UCSD-AML1 (cell line): ENCODE measurements at regions not wholly inside any gene's neighbourhood (a gene's known extent, or its start where the extent isn't known, plus 50 kb on each side); places are given as distances from the start of the nearest gene placed in this dataset.

Experiments
- DNase-seq: peaks from one replicate; lab custom pipeline; 2025; ENCODE audit not compliant: unreplicated experiment; lab: John Stamatoyannopoulos, UW

DNA sequence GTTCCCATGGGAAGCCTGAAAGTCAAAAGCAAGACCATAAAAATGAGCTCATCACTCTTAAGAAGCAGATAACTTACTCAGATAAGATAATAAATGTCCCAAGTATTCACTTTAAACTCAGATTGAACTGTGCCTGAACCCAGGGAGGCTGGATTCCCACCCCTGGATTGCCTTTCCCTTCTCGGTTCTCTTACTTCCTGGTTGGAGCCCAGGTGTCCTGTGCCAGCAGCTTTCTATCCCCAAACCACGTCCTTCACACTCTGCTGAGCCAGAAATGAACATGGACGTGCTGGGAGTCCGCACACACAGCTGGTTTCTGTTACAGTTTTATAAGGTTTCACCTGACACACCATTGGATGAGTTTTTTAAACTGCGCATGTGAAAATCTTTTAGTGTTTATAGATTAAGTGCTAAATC, 636.2 kb upstream of the IGFBP3 start:
- no peak for DNase-seq

GRCh38 chr7:46554688-46555422, 633.8 kb upstream of the IGFBP3 start:
- no peak for DNase-seq

- no peak for DNase-seq
Observed at GRCh38 chr7:46551603-46552002, 630.5 kb upstream of the IGFBP3 start.

- DNase-seq, result no peak
Observed at GRCh38 chr7:46550864-46551263, 629.8 kb upstream of the IGFBP3 start.

DNA sequence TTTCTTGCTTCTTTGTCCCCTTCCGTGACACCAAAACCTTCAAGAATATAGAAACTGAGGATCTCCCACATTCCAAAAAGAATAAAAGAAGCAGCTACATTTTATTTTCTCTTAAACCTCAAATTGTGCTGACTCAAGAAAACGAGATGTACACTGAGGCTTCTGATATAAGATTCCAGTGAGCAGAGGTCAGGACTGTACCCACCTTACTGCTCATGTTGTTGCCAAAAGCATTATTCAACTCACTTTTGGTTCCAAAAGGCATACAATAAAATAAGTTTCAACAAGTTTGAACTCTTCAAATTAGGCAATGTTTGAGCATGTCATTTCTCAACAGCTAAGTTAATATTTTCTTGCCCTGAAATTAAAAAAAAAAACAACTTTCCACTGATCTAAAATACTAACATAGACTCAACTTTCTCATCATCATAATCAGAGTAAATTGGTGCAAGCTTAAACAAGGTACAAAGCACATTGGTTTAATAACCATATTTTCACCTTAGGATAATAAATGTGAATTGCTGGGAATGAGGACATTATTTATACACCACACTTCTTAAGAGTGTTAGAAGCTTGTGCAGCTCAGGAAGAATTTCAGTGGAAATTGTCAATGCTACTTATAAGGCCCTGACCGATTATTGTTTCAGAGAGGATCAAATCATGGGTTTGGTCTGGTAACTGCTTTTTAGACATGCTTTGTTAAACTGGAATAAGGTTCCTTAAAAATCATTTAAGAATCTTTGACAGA, 629.0 kb upstream of the IGFBP3 start:
- DNase-seq, result no peak

DNA sequence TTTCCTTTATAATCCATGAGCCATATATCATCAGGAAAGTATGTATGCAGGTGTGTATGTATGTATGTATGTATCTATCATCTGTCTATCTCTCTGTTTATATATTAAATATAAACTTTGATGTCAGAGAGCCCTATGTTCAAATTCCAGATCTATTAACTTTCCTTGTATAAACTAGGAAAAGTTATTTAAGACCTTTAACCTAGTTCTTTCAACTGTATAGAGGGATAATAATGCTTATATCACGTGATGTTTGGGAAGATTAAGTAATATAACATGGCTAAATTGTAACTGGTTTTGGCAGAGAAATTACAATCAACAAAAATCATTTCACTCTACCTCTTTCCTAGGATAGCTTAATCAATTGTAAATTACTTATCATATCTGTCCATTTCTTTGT, 628.3 kb upstream of the IGFBP3 start:
- DNase-seq, result no peak

GRCh38 chr7:46547044-46547443, 626.0 kb upstream of the IGFBP3 start:
- DNase-seq, result no peak

DNA sequence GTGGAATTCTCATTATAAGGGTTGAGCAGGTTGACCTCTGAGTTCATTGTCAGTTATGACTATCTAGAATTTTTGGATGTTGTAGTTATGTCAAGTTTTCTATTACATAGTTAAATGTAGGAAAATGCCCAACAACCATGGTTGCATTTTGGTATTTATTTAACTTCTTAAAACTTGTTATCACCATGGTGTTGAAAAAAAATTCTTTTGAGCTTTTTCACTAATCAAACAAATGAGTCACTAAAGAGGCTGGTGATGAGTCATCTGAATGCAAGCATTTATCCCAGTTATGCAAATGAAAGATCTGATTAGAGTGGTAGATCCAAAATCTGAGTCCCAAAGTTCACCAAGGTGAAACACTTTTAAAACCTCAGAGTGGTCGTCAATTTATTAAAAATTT, 624.7 kb upstream of the IGFBP3 start:
- no peak for DNase-seq

DNA sequence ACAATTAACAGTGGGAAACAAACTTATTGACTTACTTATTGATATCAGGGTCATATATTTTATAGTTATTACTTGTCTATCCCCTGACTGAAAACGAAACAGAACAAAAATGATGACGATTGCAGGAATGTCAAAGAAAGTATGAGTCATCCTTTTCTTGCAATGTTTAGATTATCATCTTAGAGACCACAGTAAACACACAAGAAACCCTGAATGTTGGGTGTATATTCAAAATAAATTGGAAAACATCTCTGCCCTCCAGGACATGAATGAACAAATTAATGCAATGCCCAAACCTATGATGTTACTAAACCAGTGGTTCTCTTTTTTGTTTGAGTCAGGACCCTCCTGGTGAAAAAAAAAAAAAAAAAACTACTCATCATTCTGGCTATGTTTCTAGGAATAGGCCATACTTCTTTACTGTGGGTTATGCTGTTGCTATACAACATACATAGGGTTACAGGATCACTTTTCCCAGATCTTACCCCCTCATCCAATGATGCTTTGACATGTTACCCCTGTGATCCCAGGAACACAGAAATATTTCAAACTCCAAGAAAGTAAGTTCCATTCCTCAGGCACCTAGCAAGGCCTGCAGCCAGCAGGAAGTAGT, 623.4 kb upstream of the IGFBP3 start:
- DNase-seq, result no peak

DNA sequence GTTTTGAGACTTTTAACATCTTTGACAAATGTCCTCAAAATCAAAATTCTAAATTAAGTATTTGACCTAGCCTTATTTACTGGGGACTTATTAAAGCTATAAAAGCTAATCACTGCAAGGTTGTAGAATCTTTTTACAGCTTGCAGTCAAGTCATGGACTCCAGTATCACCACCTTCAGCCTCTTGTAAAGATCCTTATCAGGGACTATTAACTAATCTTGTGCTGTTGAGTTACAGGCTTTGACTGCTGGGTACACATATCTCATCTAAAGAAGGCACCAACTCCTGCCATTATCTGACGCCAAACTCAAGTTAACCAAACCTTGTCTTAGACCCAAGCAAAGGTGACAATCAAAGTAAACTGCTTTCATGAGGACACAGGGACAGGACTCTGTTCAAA, 621.0 kb upstream of the IGFBP3 start:
- DNase-seq, result no peak

GRCh38 chr7:46539892-46540483, 618.9 kb upstream of the IGFBP3 start:
- DNase-seq, result no peak

DNA sequence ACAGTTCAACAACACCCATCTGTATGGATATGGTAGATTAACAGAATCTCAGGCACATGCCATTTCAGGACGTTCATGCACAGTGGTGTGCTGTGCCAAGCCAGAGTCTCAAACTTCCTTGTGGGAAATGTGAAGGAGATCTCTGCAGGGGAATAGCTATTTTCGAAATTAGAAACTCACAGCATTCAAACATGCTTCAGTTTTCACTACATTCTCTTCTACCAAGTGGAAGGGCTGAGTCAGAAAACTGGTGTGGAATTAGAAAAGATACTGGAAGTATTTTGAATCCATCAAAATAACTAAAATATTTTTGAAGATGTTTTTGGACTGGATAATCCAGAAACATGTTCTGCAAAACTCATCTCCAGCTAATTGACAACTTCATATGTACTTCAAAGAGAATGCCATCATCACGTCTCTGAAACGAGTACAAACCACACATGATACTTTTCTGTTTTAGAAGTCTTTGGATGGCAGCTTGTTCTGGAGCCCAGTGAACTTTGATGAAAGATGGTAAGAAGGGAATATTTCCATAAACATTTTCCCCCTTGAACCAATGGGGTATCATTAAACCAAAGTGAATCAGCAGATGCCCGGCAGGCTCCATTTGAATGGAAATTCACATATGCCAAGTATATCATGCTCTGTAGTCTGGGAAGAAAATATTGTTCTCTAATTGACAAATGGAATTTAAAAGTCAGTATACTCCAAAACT, 616.3 kb upstream of the IGFBP3 start:
- DNase-seq, result no peak

DNA sequence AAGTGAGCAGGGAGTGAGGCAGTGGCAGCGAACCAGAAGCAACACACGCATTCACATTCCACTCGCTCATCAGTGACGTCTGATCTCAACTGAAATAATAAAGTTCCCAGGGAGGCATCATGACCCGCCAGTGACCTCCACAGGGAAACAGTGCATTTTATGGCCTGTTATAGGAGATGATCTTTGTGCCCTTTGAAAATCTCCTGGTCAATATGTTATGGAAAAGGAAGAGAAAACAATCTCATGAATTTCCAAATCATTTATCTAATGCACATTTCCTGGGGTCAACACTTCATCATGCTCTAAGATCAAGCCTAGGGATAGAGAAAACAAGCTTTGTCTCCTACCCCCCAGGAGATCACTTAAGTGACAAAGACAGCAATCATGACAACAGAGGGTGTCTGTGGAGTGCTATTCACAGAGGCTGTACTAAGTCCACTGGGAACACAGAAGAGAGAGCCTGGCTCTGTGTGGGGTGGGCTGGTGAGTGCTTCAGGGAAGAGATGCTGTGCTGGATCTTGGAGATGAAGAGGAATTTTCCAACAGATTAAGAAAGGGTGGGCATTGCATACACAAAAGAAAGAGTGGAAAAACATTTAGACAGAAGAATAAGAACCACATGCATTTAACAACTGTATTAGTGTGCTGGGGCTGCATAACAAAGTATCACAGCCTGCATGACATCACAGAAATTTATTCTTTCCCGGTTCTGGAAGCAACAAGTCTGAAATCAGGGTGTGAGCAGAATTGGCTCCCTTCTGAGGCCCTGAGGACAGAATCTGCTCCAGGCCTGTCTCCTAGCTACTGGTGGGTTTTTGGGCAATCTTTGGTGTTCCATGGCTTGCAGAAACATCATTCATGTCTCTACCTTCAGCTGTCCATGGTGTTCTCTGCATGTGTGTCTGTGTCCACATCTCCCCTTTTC, 613.9 kb upstream of the IGFBP3 start:
- no peak for DNase-seq

DNA sequence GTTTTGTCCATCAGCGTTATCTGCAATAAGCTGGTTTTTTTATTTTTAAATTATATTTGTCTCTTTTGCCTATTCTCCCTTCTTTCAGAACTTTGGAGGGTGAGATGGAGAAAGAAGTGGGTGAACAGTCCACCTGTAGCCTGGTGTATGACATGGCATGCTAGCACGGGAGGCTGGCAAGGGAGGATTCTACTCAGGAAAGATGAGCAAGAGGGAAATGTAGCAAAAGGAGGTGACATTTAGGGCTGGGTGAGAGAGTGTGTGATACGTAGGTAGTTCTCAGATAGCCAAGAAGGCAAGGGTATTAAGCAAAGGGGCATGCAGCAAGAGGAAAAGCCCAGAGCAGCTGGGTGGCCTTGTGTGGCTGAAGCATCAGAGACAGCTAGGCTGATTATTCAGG, 612.9 kb upstream of the IGFBP3 start:
- no peak for DNase-seq

DNA sequence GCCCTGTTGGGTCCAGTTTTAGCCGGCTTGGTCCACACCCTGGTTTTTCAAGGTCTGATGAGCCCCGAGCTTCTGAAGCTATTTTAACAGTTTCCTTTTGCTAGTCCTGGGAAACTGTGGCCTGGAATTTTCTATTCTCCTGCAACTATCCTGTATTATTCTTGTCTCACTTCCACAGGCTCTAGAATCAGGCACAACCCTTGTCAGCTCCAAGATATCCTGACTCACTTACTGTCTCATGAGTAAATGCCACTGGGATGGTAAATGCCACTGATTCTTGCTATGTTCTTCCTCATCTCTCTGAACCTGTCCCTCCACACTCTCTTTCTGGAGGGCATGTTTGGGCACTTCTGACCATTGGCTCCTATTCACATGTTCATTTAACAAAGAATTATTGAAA, 611.5 kb upstream of the IGFBP3 start:
- DNase-seq, result no peak

DNA sequence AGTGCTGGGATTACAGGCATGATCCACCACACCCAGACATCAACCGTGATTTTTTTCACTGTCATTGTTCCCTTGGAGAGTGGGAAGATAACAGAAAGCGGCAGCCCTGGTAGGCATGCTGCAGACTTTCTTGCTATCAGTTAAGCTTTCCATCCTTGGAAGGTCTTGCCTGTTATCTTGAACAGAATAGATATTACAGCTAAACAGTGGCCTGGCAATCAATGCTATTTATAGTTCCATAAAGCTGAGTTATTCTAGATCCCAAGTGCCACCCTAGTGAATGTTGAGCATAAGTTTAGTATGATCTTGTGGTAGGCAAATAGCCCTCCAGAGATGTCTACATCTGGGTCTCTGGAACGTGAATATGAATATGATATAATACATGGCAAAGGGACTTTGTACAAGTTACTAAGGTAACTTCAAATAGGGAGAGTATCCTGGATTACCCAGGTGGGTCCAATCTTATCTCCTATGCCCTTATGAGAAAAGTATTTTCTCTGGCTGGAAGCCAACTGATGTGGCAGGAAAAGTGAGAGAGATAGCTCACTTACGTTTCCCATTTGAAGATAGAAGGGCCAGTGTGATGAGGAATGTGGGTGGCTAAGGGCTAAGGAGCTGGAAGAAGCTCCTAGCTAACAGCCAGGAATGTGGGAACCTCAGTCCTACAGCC, 609.1 kb upstream of the IGFBP3 start:
- no peak for DNase-seq

DNA sequence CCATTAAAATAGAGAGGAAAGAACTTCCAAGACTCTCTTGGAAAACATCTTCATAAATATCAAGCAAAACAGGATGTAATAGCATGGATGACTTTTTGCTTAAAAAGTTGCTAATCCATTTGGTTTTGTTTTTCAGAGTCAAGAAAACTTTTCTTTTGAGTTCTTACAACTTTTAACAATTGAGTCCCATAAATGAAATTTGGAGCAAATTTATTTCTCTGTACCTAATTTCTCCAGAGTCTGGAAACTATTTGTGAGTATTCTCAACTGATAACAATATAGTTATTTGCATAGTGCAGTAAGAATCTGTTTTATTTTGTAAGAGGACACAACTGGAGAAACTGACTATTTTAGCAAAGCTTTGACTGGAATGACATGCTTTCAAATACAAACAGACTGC, 606.3 kb upstream of the IGFBP3 start:
- DNase-seq, result no peak

- DNase-seq, result no peak
Observed at GRCh38 chr7:46525876-46526275, 604.8 kb upstream of the IGFBP3 start.

- no peak for DNase-seq
Observed at GRCh38 chr7:46524350-46524749, 603.3 kb upstream of the IGFBP3 start.
